ENCODE measurements at regions not wholly inside any gene's neighbourhood (a gene's known extent, or its start where the extent isn't known, plus 50 kb on each side); places are given as distances from the start of the nearest gene placed in this dataset.

DNA sequence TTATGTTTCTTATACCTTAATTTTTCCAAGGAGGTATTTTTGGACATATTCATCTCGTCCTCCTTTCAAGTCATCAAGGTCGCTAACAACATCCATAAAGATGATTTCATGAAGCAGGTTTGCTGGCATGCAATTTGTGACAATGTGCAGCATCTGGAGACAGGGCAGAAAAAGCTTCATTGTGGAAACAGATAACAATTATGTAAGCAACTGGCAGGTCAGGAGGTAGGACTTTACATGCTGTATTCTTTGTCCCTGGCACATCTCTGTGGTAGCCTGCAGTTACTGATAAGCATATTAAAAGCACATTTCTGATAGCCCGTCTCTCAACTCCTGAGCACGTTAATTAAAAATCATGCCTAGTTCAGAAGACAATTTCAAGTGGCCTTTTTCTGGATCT is 156.8 kb downstream of the LEPR start:
- TF ChIP-seq EZH2 (IDR thresholded peaks at IDR 0.05; ENCODE audit: borderline replicate concordance, low read depth, low read length, poor library complexity, severe bottlenecking), result no peak
- TF ChIP-seq, protein P1, sequence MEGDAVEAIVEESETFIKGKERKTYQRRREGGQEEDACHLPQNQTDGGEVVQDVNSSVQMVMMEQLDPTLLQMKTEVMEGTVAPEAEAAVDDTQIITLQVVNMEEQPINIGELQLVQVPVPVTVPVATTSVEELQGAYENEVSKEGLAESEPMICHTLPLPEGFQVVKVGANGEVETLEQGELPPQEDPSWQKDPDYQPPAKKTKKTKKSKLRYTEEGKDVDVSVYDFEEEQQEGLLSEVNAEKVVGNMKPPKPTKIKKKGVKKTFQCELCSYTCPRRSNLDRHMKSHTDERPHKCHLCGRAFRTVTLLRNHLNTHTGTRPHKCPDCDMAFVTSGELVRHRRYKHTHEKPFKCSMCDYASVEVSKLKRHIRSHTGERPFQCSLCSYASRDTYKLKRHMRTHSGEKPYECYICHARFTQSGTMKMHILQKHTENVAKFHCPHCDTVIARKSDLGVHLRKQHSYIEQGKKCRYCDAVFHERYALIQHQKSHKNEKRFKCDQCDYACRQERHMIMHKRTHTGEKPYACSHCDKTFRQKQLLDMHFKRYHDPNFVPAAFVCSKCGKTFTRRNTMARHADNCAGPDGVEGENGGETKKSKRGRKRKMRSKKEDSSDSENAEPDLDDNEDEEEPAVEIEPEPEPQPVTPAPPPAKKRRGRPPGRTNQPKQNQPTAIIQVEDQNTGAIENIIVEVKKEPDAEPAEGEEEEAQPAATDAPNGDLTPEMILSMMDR (conservative IDR thresholded peaks at IDR 0.05; ENCODE audit: low read depth, low read length), result no peak

Measured in A673 (cell line).